ENCODE measurements at regions not wholly inside any gene's neighbourhood (a gene's known extent, or its start where the extent isn't known, plus 50 kb on each side); places are given as distances from the start of the nearest gene placed in this dataset.
A peak's percentile ranks its signal among the peaks of the same experiment; 100 is the strongest.

- H3K4me3 ChIP-seq (replicated peaks; ENCODE audit: low read depth, low read length) = no peak overlapping the region
- no peak for DNase-seq (ENCODE audit: low read depth)
- TF ChIP-seq CTCF (IDR thresholded peaks at IDR 0.05; ENCODE audit: low read length, missing control alignments) = no peak
Measured at GRCh38 chr2:88870267-88870839, 178.9 kb downstream of the RPIA start.

GRCh38 chr2:88871336-88871735 is 179.9 kb downstream of the RPIA start:
- DNase-seq (ENCODE audit: low read depth) = no peak
- H3K4me3 ChIP-seq (replicated peaks; ENCODE audit: low read depth, low read length) = no peak overlapping the region

GRCh38 chr2:88873620-88874019 is 182.1 kb downstream of the RPIA start:
- no peak overlapping the region for H3K4me3 ChIP-seq (replicated peaks; ENCODE audit: low read depth, low read length)
- DNase-seq (ENCODE audit: low read depth) = no peak
- no peak for TF ChIP-seq CTCF (IDR thresholded peaks at IDR 0.05; ENCODE audit: low read length, missing control alignments)

More at GRCh38 chr2:88871336-88871735, 179.9 kb downstream of the RPIA start:
- no peak for TF ChIP-seq CTCF (IDR thresholded peaks at IDR 0.05; ENCODE audit: low read length, missing control alignments)

GRCh38 chr2:88874063-88874657 is 182.7 kb downstream of the RPIA start:
- TF ChIP-seq CTCF (IDR thresholded peaks at IDR 0.05; ENCODE audit: low read length, missing control alignments) = peak; percentile 83
- DNase-seq (ENCODE audit: low read depth) = peak; percentile 79
- no peak overlapping the region for H3K4me3 ChIP-seq (replicated peaks; ENCODE audit: low read depth, low read length)

GRCh38 chr2:88875736-88876135 is 184.3 kb downstream of the RPIA start:
- no peak for TF ChIP-seq CTCF (IDR thresholded peaks at IDR 0.05; ENCODE audit: low read length, missing control alignments)
- no peak overlapping the region for H3K4me3 ChIP-seq (replicated peaks; ENCODE audit: low read depth, low read length)
- DNase-seq (ENCODE audit: low read depth) = no peak

GRCh38 chr2:88880441-88880953 is 189.0 kb downstream of the RPIA start:
- H3K4me3 ChIP-seq (replicated peaks; ENCODE audit: low read depth, low read length) = no peak overlapping the region
- DNase-seq (ENCODE audit: low read depth) = peak; percentile 69
- TF ChIP-seq CTCF (IDR thresholded peaks at IDR 0.05; ENCODE audit: low read length, missing control alignments) = peak; percentile 80

GRCh38 chr2:88885275-88885674 is 193.8 kb downstream of the RPIA start:
- no peak for DNase-seq (ENCODE audit: low read depth)
- no peak for TF ChIP-seq CTCF (IDR thresholded peaks at IDR 0.05; ENCODE audit: low read length, missing control alignments)
- no peak overlapping the region for H3K4me3 ChIP-seq (replicated peaks; ENCODE audit: low read depth, low read length)
